Dedifferentiated amniotic fluid mesenchymal stem cell (primary cell): ENCODE measurements at regions not wholly inside any gene's neighbourhood (a gene's known extent, or its start where the extent isn't known, plus 50 kb on each side); places are given as distances from the start of the nearest gene placed in this dataset.
A peak's percentile ranks its signal among the peaks of the same experiment; 100 is the strongest.

Experiments
- DNase-seq: peaks from one replicate; pipeline ENCODE4 v3.0.0-alpha.2; 2016; ENCODE audit errors: extremely low spot score

GRCh38 chr20:43863821-43864544 is 50.7 kb upstream of the TOX2 start:
- DNase-seq = no peak

DNA sequence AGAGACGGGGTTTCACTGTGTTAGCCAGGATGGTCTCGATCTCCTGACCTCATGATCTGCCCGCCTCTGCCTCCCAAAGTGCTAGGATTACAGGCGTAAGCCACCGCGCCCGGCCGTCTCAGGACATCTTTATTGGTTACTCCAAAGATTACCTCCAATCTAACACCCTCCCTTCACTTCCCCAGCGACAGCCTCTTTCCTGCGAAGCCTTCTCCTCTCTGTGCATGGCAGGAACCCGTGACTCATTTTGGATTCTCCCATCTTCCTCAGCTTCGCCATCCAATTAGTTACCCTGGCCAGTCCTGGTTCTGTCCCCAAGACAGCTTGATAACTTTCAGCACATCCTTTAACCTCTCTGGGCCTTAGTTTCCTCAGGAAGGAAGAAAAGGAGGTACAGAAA is 51.3 kb upstream of the TOX2 start:
- DNase-seq = no peak

DNA sequence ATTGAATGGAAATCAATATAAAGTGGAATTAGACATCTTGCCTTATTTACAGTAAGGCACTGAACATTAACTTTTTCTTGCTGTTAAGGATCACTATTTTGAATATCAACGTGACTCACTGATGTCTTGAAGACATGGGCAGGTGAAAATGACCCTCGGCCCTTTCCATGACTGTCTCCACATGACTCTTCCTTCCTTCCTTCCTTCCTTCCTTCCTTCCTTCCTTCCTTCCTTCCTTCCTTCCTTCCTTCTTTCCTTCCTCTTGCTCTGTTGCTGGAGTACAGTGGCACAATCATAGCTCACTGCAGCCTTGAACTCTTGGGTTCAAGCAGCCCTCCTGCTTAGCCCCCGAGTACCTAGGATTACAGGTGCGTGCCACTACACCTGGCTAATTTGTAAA is 52.2 kb upstream of the TOX2 start:
- DNase-seq = no peak

- no peak for DNase-seq
Observed at GRCh38 chr20:43859994-43860393, 54.7 kb upstream of the TOX2 start.

DNA sequence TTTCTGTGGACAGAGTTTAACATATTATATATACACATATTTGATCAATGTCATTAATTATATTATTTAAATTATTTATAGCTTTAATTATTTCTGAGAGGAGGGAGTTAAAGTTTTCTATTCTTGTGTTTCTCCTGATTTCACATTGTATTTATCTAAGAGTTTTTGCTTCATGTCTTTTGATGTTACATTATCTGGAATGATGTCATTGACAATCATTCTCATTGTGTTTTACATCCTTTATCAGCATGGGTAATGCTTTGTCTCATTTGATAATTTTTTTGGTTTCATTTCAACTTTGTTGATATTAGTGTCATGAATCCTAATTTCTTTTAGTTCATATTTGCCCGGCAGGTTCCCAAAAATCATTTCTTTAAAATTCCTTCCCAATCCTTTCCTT is 56.7 kb upstream of the TOX2 start:
- no peak for DNase-seq

- no peak for DNase-seq
Observed at GRCh38 chr20:43857127-43857526, 57.5 kb upstream of the TOX2 start.

- DNase-seq = no peak
Observed at GRCh38 chr20:43855803-43856202, 58.8 kb upstream of the TOX2 start.

DNA sequence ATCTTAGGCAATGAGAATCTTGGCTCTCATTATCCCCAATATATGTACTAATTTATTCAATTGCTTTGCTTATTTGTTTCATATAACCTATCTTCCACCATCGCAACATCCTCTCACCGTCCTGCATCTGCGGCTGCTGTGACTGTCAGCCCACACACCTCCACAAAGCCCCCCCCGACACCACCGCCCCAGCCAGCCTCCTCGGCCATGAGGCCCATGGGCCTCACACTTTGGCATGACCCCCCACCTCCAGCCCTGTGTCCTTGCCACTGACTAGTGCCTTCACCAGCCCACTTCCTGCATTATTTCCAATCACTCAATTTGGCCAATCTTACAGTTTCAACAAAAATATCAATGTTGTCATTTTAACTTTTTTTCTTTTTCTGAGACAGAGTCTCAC is 60.7 kb upstream of the TOX2 start:
- no peak for DNase-seq

DNA sequence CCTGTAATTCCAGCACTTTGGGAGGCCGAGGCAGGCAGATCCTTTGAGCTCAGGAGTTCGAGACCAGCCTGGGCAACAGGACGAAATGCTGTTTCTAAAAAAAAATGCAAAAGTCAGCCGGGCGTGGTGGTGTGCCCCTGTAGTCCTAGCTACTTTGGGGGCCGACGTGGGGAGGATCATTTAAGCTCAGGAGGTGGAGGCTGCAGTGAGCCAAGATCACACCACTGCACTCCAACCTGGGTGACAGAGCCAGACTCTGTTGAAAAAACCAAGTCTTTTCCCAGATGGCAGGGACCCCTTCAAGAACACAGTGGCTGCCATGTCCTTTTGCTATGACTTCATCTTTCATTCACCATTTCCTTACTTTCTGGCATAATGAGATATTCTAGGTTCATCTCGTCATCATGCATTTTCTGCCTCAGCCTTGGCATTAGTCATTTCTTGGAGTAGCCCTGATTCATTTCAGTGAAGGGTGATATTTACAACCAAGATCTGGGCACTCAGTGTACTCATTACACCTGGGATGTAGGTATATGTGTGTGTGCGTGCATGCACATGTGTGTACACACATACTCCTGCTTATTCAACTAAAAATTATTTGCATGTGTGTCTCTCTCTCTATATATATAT is 61.4 kb upstream of the TOX2 start:
- DNase-seq = no peak

- peak; percentile 54 for DNase-seq
Observed at GRCh38 chr20:43849496-43850186, 65.0 kb upstream of the TOX2 start.

DNA sequence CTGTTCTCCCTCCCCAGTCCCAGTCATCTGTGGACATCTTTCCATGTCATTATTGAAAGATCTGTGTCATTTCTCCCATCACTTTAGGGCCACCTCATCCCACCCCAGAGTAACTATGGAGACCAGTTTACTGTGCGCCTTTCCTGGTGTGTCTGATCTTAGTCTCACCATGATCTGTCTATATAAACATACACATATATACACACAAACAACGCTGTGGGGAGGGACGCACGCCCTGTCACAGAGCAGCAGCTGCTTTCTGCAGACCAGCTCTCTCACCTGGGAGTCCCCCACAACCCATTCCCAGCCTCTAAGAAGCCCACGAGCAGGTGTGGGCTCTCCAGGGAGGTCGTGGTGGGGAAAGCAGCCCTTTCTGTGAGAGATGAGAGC is 68.1 kb upstream of the TOX2 start:
- no peak for DNase-seq

DNA sequence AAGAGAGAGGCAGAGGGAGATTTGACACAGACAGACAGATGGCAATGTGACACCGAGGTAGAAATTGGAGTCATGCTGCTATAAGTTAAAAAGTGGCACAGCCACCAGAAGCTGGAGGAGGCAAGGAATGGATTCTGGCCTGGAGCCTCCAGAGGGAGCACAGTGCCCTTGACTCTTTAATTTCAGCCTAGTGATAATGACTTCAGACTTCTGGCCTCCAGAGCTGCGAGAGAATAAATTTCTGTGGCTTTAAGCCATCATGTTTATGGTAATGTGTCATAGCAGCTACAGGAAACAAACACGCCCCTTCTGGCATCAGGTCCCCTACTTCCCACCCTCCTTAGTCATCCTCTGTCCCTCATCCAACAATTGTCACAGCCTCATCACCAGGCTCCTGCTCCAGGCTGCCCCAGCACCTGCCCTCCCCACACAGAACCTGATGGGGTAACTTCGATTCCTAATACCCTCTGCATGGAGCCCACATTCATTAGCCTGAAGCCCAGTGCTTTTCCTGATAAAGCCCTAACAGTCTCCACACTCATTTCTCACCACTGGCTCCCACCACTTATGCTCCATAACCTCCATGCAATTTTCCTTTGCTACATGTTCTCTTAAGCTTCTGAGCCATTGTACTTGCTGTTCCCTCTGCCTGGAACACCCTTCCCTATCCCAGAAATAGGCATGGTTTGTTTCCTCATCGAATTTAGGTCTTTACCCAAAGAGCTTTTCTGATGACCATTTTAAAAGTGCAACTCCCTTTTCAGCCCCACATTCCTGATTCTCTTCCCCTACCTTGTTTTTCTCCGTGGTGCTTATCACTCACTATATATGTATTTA is 69.7 kb upstream of the TOX2 start:
- DNase-seq = peak; percentile 87

- DNase-seq = no peak
Observed at GRCh38 chr20:43843965-43844660, 70.5 kb upstream of the TOX2 start.

- DNase-seq = peak; percentile 34
Observed at GRCh38 chr20:43843096-43843964, 71.3 kb upstream of the TOX2 start.

DNA sequence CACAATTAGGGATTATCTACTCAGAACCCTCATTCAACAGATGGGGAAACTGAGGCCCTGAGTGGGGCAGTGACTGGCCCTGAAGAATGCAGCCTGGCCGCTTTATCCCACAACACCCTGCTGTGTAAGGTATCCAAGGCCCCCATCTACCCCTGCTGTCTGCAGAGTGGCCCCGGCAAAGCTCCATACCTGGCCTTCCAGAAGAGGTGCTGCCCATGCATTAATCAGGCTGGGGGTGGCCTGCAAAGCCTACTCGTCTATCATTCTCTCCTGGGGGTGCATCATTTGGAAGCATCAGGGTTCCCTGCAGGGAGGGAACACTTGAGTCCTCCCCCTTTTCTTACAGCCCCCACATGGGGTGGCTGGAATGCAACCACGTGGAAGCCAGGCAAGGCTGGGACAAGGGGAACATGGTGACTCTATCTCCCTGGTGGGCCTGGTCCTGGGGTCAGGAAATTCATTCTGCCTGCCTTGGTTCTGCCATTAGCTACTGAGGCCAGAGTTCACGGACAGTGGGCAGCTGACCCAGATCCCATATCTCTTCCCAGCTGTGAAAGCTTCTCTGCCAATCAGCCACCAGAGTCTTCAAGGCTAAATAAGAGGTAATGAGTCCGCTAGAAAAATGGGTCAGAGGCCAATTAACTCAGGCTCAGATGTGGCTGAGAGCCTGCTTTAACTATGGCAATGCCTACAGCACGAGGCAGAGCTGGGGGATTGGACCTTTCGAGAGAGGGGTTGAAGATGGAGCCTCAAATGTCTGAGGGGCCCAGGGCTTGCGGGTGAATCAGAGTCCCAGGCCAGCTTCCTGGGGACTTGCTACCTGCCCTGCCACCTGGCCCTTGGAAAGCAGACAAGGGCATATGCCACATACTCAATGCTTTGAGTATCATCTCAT is 72.3 kb upstream of the TOX2 start:
- no peak for DNase-seq

GRCh38 chr20:43840382-43841070 is 74.1 kb upstream of the TOX2 start:
- no peak for DNase-seq

DNA sequence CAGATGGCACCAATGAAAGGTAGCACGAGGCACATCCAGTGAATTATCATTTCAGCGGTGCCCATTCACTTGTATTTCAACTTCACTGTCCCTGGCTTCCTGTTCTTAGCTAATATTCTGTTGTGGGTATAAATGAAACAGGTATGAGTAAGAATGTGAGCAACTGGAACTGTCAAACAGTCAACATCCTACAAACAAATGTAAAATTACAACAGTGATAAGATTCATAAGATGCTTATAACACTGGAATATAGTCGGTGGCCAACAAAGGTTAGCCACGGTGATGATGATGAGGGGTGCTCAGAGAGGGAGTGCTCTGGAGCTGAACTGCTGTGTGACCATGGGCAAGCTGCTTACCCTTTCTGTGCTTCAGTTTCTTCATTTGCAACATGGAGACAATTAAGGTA is 74.9 kb upstream of the TOX2 start:
- DNase-seq = no peak

- DNase-seq = no peak
Observed at GRCh38 chr20:43838703-43839060, 76.0 kb upstream of the TOX2 start.
